Brain microvascular endothelial cell (primary cell): ENCODE measurements at regions not wholly inside any gene's neighbourhood (a gene's known extent, or its start where the extent isn't known, plus 50 kb on each side); places are given as distances from the start of the nearest gene placed in this dataset.

Experiments used
- DNase-seq: peaks from one replicate; pipeline ENCODE4 v3.0.0-alpha.2; 2020
- H3K27ac ChIP-seq: fragments of 250-450 bp; sonication (Bioruptor Pico); 2 replicates; pipeline ENCODE4 v1.5.1; 2020; ENCODE audit warnings: mild to moderate bottlenecking, moderate library complexity
- H3K27me3 ChIP-seq: fragments of 250-450 bp; sonication (Bioruptor Pico); replicated peaks from 2 replicates; pipeline ENCODE4 v1.5.1; 2020; ENCODE audit warnings: mild to moderate bottlenecking
- H3K36me3 ChIP-seq: fragments of 250-450 bp; sonication (Bioruptor Pico); replicated peaks from 2 replicates; pipeline ENCODE4 v1.5.1; 2020; ENCODE audit warnings: mild to moderate bottlenecking
- H3K4me3 ChIP-seq: 2 replicates; pipeline ENCODE4 v1.5.1; 2011; ENCODE audit warnings: low read depth, mild to moderate bottlenecking, control low read depth, low read length, moderate library complexity
- in situ Hi-C: cut with HindIII; loops from 2 replicates; pipeline ENCODE4 v1.10.0; 2017; ENCODE audit warnings: low sequenced_read_pairs, low pct_ligation_motif_present
- TF ChIP-seq, protein P1 (sequence below): IDR thresholded peaks from 2 replicates; pipeline ENCODE4 v1.5.1; 2011; ENCODE audit warnings: low read depth, mild to moderate bottlenecking, moderate library complexity, low read length, control low read depth, inconsistent platforms; ENCODE audit errors: missing control alignments

DNA sequence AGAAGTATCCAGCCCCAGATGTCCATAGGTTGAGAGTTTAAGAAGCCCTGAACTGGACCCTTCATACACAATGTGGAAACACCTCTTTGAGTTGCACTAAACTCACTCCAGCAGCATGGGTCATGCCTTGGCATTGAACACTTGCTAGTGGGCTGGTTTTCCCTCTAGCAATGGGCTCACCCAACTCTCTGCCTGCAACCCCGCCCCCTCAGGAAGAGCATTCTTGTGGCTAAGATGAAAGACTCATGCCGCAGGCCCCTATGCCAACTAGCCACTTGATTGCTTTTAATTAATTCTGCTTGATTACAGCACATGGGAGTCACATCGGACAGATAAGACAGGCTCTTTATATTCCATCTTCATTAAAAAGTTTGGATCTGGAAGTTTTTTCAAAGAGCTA, 136.5 kb upstream of the GJB5 start:
- H3K27me3 ChIP-seq, result no peaks in the 10 kb centered on the region
- H3K4me3 ChIP-seq, result no peak overlapping the region
- TF ChIP-seq, protein P1, sequence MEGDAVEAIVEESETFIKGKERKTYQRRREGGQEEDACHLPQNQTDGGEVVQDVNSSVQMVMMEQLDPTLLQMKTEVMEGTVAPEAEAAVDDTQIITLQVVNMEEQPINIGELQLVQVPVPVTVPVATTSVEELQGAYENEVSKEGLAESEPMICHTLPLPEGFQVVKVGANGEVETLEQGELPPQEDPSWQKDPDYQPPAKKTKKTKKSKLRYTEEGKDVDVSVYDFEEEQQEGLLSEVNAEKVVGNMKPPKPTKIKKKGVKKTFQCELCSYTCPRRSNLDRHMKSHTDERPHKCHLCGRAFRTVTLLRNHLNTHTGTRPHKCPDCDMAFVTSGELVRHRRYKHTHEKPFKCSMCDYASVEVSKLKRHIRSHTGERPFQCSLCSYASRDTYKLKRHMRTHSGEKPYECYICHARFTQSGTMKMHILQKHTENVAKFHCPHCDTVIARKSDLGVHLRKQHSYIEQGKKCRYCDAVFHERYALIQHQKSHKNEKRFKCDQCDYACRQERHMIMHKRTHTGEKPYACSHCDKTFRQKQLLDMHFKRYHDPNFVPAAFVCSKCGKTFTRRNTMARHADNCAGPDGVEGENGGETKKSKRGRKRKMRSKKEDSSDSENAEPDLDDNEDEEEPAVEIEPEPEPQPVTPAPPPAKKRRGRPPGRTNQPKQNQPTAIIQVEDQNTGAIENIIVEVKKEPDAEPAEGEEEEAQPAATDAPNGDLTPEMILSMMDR, result no peak
- H3K36me3 ChIP-seq, result no peaks in the 10 kb centered on the region
- in situ Hi-C loops, result no loop called here
- DNase-seq, result no peak
- H3K27ac ChIP-seq, result no peak overlapping the region

GRCh38 chr1:34619256-34619655, 135.6 kb upstream of the GJB5 start:
- Histone ChIP-seq H3K36me3 (no peaks in the 10 kb centered on the region), H3K27ac (no peak overlapping the region), H3K27me3 (no peaks in the 10 kb centered on the region), H3K4me3 (no peak overlapping the region)
- no peak for DNase-seq
- TF ChIP-seq, protein P1, result no peak
- in situ Hi-C loops, result no loop called here

DNA sequence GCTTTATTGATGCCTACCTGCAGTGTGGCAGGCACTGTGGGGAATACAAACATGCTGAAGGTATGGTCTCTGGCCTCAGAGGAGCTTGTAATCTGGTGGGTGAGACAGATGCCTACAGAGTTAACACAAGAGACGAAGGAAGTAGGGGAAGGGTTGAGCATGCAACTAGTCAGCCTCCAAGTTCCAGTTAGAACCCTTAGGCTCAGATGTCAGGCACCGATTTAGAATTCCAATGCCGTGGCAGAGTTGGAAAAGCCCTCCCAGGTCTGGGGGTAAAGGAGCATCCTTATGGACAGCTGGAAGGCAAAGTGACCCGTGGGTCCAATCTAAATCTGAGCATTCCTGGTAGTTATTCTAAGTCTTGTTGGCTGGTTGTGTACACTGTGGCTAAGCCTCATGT, 132.9 kb upstream of the GJB5 start:
- Histone ChIP-seq H3K27ac (no peak overlapping the region), H3K27me3 (no peaks in the 10 kb centered on the region), H3K36me3 (no peaks in the 10 kb centered on the region), H3K4me3 (no peak overlapping the region)
- no peak for DNase-seq
- in situ Hi-C loops, result no loop called here
- TF ChIP-seq, protein P1, result no peak

DNA sequence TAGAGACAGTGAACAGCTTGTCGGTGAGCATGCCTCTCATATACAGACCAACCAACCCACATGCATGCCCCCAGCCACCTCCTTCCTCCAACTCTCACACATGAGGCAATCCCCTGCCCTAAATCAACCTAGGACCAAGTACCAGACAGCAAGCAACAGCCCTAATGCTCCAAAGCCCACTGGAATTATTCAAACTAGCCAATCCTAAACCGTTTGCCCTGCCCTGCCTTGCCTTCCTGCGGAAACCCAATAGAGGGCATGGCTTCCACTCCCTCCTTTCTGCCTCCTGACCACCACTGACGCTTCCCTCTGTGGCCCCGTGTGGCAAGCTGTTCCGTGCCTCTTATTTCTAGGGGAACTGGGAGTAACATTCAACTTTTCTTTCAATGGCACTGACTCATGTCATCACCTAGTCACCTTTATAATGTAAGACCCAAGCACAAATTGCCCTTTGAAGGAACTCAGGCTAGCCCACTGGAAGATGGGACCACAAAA, 129.3 kb upstream of the GJB5 start:
- no peak for DNase-seq
- TF ChIP-seq, protein P1, result no peak
- H3K27me3 ChIP-seq, result no peaks in the 10 kb centered on the region
- no peak overlapping the region for H3K4me3 ChIP-seq
- in situ Hi-C loops, result no loop called here
- H3K36me3 ChIP-seq, result no peaks in the 10 kb centered on the region
- no peak overlapping the region for H3K27ac ChIP-seq

DNA sequence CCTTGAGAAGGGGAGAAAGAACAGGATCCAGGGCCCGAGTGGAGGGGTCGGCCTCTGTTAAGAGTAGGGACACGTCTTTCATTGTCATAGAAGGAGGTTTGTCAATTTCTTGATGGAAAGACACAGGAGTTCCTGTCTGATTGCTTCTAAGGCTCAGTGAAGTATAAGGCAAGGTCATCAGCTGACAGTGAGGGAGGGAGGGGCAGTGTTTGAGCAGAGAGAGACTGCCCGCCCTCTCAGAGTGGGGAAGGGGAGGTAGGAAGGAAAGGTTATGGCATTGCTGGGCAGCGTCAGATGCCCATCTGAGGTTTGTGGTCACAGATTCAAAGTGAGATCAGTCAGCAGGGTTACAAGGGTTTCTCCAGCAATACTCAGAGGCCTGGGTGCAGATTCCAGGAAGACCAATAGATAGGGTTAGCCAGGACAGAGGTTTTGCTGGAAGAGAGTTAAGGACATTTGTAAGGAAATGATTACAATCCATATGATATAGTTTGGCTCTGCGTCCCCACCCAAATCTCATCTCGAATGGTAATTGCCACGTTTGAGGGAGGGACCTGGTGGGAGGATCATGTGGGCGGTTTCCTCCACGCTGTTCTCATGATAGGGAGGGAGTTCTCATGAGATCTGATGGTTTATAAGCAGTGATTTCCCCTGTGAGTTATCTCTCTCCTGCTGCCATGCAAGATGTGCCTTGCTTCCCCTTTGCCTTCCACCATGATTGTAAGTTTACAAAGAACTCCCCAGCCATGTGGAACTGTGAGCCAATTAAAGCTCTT, 127.2 kb upstream of the GJB5 start:
- H3K27me3 ChIP-seq, result no peaks in the 10 kb centered on the region
- no peak for DNase-seq
- no peaks in the 10 kb centered on the region for H3K36me3 ChIP-seq
- H3K4me3 ChIP-seq, result no peak overlapping the region
- TF ChIP-seq, protein P1, result no peak
- no peak overlapping the region for H3K27ac ChIP-seq
- in situ Hi-C loops, result no loop called here

GRCh38 chr1:34631126-34631525, 123.7 kb upstream of the GJB5 start:
- no peaks in the 10 kb centered on the region for H3K36me3 ChIP-seq
- in situ Hi-C loops, result no loop called here
- H3K27ac ChIP-seq, result no peak overlapping the region
- TF ChIP-seq, protein P1, result no peak
- no peak for DNase-seq
- H3K27me3 ChIP-seq, result no peaks in the 10 kb centered on the region
- no peak overlapping the region for H3K4me3 ChIP-seq
